Ishikawa (cell line): ENCODE measurements at regions not wholly inside any gene's neighbourhood (a gene's known extent, or its start where the extent isn't known, plus 50 kb on each side); places are given as distances from the start of the nearest gene placed in this dataset.

Experiments used
- CEBPB ChIP-seq: IDR thresholded peaks from 2 replicates; pipeline ENCODE4 v1.6.1; 2012
- CREB1 ChIP-seq: IDR thresholded peaks from 2 replicates; pipeline ENCODE4 v1.6.1; 2012; ENCODE audit warnings: low read depth
- EGR1 ChIP-seq: IDR thresholded peaks from 2 replicates; pipeline ENCODE4 v1.6.1; 2012
- EP300 ChIP-seq: IDR thresholded peaks from 2 replicates; pipeline ENCODE4 v1.6.1; 2012; ENCODE audit warnings: borderline replicate concordance
- FOXM1 ChIP-seq: IDR thresholded peaks from 2 replicates; pipeline ENCODE4 v1.6.1; 2012; ENCODE audit warnings: low read depth, borderline replicate concordance
- NFIC ChIP-seq: IDR thresholded peaks from 2 replicates; pipeline ENCODE4 v1.6.1; 2012
- RAD21 ChIP-seq: IDR thresholded peaks from 2 replicates; pipeline ENCODE4 v1.6.1; 2012; ENCODE audit warnings: low read depth
- TAF1 ChIP-seq: IDR thresholded peaks from 2 replicates; pipeline ENCODE4 v1.6.1; 2012; ENCODE audit warnings: low read depth, mild to moderate bottlenecking
- TCF12 ChIP-seq: IDR thresholded peaks from 2 replicates; pipeline ENCODE4 v1.6.1; 2012; ENCODE audit warnings: low read depth
- TEAD4 ChIP-seq: IDR thresholded peaks from 2 replicates; pipeline ENCODE4 v1.6.1; 2012
- YY1 ChIP-seq: IDR thresholded peaks from 2 replicates; pipeline ENCODE4 v1.6.1; 2012; ENCODE audit warnings: low read depth
- ZBTB7A ChIP-seq: IDR thresholded peaks from 2 replicates; pipeline ENCODE4 v1.6.1; 2012; ENCODE audit warnings: low read depth
- TF ChIP-seq, protein P1 (sequence below): IDR thresholded peaks from 2 replicates; pipeline ENCODE4 v1.6.1; 2012
- TF ChIP-seq, protein P2 (sequence below): IDR thresholded peaks from 2 replicates; pipeline ENCODE4 v1.6.1; 2012; ENCODE audit warnings: low read depth, mild to moderate bottlenecking
- TF ChIP-seq, protein P3 (sequence below): IDR thresholded peaks from 2 replicates; pipeline ENCODE4 v1.6.1; 2012

DNA sequence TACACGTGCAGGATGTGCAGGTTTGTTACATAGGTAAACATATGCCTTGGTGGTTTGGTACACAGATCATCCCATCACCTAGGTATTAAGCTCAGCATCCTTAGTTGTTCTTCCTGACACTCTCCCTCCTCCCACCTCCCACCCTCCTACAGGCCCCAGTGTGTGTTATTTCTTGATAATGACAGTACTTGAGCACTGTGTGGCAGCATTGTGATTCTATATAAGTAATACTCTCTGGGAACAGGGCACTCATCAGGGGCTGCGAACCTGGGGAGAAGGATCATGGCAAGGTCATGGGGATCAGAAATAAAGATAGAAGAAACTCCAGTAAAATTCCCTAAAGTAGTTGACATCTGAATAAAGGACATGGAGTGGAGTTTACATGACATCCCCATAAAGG lies 1256.2 kb upstream of the CRIM1 start:
- TF ChIP-seq TCF12, result no peak
- TF ChIP-seq EP300, result no peak
- TF ChIP-seq, protein P1, sequence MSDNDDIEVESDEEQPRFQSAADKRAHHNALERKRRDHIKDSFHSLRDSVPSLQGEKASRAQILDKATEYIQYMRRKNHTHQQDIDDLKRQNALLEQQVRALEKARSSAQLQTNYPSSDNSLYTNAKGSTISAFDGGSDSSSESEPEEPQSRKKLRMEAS, result no peak
- TF ChIP-seq CEBPB, result no peak
- TF ChIP-seq TEAD4, result no peak
- no peak for TF ChIP-seq NFIC

DNA sequence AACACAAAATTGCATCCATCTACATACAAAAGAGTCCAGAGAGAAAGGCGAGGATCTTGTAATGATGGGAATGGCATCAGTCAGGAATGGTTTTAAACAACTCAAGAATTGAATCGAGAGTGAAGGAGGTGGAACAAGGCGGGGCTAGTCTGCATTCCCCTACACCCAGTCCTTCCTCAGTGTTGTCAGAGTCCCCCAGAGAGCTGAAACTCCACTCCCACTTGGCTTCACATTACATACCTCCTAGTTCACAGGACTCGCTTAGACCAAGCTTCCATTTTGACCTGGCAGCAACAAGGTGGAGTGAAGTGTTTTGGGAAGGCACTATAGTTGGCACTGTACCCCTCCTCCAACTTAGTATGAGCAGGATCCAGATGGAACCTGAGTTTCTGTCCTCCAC lies 1273.5 kb upstream of the CRIM1 start:
- no peak for TF ChIP-seq CREB1
- TF ChIP-seq YY1, result no peak
- no peak for TF ChIP-seq TEAD4
- no peak for TF ChIP-seq EGR1
- no peak for TF ChIP-seq FOXM1
- no peak for TF ChIP-seq ZBTB7A
- TF ChIP-seq, protein P2, sequence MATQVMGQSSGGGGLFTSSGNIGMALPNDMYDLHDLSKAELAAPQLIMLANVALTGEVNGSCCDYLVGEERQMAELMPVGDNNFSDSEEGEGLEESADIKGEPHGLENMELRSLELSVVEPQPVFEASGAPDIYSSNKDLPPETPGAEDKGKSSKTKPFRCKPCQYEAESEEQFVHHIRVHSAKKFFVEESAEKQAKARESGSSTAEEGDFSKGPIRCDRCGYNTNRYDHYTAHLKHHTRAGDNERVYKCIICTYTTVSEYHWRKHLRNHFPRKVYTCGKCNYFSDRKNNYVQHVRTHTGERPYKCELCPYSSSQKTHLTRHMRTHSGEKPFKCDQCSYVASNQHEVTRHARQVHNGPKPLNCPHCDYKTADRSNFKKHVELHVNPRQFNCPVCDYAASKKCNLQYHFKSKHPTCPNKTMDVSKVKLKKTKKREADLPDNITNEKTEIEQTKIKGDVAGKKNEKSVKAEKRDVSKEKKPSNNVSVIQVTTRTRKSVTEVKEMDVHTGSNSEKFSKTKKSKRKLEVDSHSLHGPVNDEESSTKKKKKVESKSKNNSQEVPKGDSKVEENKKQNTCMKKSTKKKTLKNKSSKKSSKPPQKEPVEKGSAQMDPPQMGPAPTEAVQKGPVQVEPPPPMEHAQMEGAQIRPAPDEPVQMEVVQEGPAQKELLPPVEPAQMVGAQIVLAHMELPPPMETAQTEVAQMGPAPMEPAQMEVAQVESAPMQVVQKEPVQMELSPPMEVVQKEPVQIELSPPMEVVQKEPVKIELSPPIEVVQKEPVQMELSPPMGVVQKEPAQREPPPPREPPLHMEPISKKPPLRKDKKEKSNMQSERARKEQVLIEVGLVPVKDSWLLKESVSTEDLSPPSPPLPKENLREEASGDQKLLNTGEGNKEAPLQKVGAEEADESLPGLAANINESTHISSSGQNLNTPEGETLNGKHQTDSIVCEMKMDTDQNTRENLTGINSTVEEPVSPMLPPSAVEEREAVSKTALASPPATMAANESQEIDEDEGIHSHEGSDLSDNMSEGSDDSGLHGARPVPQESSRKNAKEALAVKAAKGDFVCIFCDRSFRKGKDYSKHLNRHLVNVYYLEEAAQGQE, result no peak
- TF ChIP-seq CEBPB, result no peak
- TF ChIP-seq, protein P1, result no peak
- TF ChIP-seq, protein P3, sequence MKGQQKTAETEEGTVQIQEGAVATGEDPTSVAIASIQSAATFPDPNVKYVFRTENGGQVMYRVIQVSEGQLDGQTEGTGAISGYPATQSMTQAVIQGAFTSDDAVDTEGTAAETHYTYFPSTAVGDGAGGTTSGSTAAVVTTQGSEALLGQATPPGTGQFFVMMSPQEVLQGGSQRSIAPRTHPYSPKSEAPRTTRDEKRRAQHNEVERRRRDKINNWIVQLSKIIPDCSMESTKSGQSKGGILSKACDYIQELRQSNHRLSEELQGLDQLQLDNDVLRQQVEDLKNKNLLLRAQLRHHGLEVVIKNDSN, result no peak
- no peak for TF ChIP-seq NFIC
- no peak for TF ChIP-seq TAF1
- TF ChIP-seq RAD21, result no peak
- TF ChIP-seq EP300, result no peak

DNA sequence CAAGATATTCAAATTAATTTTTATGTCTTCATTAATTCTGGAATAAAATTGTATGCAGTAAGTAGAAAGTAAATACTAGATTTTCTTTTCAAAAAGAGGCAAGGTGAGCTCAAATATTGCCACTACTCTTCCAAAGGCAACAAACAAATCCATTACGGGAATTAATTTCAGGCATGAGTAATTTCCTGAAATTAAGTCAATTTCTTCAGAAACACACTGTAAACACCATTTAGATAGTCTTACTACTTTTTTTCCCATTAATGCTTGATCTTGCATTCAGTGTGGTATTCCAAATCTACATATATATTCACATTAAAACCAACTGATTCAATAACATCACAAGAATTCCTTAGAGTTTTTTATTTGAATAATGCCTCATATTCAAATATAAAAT lies 1274.0 kb upstream of the CRIM1 start:
- TF ChIP-seq EGR1, result no peak
- TF ChIP-seq, protein P2, result no peak
- TF ChIP-seq EP300, result no peak
- no peak for TF ChIP-seq TCF12
- no peak for TF ChIP-seq TEAD4
- no peak for TF ChIP-seq TAF1
- no peak for TF ChIP-seq CEBPB
- TF ChIP-seq ZBTB7A, result no peak
- no peak for TF ChIP-seq YY1
- no peak for TF ChIP-seq RAD21
- TF ChIP-seq, protein P1, result no peak
- TF ChIP-seq CREB1, result no peak
- no peak for TF ChIP-seq NFIC
- TF ChIP-seq FOXM1, result no peak
- TF ChIP-seq, protein P3, result no peak

DNA sequence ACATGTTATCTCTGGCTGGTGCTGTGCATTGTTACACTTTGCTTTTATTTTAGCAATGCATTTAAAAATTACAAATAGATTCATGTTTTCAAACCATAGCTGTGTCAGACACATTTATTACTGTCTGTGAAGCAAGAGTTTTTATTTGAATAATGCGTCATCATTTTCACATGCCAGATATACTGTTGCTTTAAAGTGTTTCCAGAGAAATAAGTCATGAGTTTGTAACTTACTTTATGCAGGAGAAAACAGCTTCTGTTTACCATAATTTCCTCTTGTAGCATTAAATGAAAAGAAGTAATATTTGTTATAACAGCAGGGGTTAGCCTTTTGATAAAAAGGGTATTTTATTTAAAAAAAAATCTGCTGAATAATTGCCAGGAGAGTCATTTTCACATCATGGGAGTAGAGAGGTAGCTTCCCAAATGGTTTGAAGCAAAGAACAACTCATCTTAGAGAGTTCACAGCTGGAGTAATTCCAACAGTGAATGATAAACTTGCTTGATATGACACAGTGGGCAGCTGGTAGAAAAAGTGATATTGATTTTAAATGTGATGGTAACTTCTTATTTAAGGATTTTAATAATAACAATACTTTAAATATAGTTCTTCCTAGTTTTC lies 1274.5 kb upstream of the CRIM1 start:
- TF ChIP-seq CREB1, result no peak
- no peak for TF ChIP-seq TEAD4

DNA sequence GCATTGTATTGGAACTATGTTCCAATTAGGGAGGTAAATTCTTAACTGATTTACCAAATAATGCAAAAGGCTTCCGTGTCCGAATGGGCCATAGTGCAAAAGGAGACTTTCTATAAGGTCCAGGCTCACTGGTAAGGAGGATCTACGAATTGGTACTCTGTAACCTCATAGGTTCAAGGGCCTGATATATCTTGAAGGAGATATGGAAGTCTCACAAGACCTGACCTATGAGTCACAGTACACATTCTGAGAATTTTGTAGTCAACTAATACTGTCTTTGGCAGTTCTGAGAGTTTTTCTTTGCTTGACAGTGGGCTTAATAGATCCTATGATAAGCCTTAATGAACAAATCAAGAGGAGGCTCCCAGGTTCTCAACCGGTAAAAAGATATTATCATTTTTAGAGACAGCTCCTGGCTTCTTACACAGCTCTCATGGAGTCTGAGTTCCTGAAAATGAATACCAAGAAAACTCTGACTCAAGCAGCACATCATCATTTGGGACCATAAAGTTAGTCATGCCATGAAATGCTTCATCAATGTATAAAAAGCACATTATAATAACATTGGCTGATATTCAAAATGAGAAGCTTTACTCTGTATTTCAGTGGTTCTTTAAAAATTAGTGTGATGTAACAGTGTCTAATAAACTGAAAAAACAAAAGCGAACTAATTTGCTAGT lies 1275.2 kb upstream of the CRIM1 start:
- TF ChIP-seq RAD21, result no peak
- TF ChIP-seq, protein P3, result no peak
- TF ChIP-seq NFIC, result no peak
- TF ChIP-seq CEBPB, result no peak
- no peak for TF ChIP-seq EGR1
- no peak for TF ChIP-seq ZBTB7A

DNA sequence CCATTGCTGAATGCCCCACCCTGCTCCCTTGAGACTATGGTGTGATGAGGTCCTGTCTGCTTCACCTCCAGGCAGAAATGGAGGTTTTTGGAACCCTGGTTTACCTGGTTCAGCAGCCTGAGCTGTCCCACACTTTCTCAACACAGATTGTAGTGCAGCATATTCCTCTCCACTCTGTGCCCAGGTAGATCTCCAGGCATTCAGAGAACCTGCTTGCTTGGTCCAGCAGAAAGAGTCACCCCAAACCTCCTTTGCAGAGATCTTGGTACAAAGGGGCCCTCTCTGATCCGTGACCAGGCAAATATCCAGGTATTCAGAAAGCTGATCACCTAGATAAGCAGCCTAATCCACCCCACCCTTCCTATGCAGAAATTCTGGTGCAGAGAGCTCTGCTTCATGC lies 1288.2 kb upstream of the CRIM1 start:
- TF ChIP-seq NFIC (no peak), EP300 (no peak), YY1 (no peak), RAD21 (no peak), EGR1 (no peak), ZBTB7A (no peak), TCF12 (no peak), CEBPB (no peak), TAF1 (no peak), TEAD4 (no peak), CREB1 (no peak), FOXM1 (no peak)
- TF ChIP-seq, protein P1, result no peak
- TF ChIP-seq, protein P3, result no peak
- TF ChIP-seq, protein P2, result no peak
